ENCODE measurements at regions not wholly inside any gene's neighbourhood (a gene's known extent, or its start where the extent isn't known, plus 50 kb on each side); places are given as distances from the start of the nearest gene placed in this dataset.

- TF ChIP-seq POLR2A (IDR thresholded peaks at IDR 0.05; ENCODE audit: low read depth, low read length), result no peak
- no peak for TF ChIP-seq POLR2AphosphoS5 (IDR thresholded peaks at IDR 0.05; ENCODE audit: low read depth, low read length)
- no peak for TF ChIP-seq TAF1 (IDR thresholded peaks at IDR 0.05; ENCODE audit: low read depth, low read length)
- TF ChIP-seq PAX5 (IDR thresholded peaks at IDR 0.05; ENCODE audit: insufficient read depth, low read length, severe bottlenecking), result no peak
- TF ChIP-seq SPI1 (IDR thresholded peaks at IDR 0.05; ENCODE audit: low read depth, low read length), result no peak
- TF ChIP-seq POU2F2 (IDR thresholded peaks at IDR 0.05; ENCODE audit: low read depth, low read length), result no peak
These were observed 118.5 kb upstream of the KCNMB2 start for GRCh38 chr3:178417736-178418135.

Measured in GM12891 (cell line).